Uterus (tissue), 3 donors: ENCODE measurements at regions not wholly inside any gene's neighbourhood (a gene's known extent, or its start where the extent isn't known, plus 50 kb on each side); places are given as distances from the start of the nearest gene placed in this dataset.

ENCODE experiments used
- DNase-seq, 2 donors: peaks; one replicate each; pipeline ENCODE4 v3.0.0-alpha.2; 2019 to 2020
- H3K27ac ChIP-seq, 2 donors: fragments of 200-600 bp; sonication (generic); 1 replicate in 1 of 2; 2 replicates in 1 of 2; pipeline ENCODE4 v1.5.1; 2016 to 2018
- H3K27me3 ChIP-seq, 2 donors: fragments of 200-600 bp; sonication (generic); one replicate each; pipeline ENCODE4 v1.5.1; 2018 to 2019; ENCODE audit warnings: control low read depth in 1 of 2
- H3K36me3 ChIP-seq, 2 donors: fragments of 200-600 bp; sonication (generic); one replicate each; pipeline ENCODE4 v1.5.1; 2019; ENCODE audit warnings: control low read depth in 1 of 2
- H3K4me1 ChIP-seq, 2 donors: fragments of 200-600 bp; sonication (generic); one replicate each; pipeline ENCODE4 v1.5.1; 2018 to 2019; ENCODE audit warnings: control low read depth in 1 of 2
- H3K4me3 ChIP-seq, 2 donors: fragments of 200-600 bp; sonication (generic); 1 replicate in 1 of 2; 2 replicates in 1 of 2; pipeline ENCODE4 v1.5.1; 2018 to 2019; ENCODE audit warnings: mild to moderate bottlenecking in 1 of 2
- H3K9me3 ChIP-seq, 2 donors: fragments of 200-600 bp; sonication (generic); one replicate each; pipeline ENCODE4 v1.5.1; 2019; ENCODE audit warnings: control low read depth in 1 of 2
- CTCF ChIP-seq, 4 experiments: fragments of 200-600 bp in 2 of 4; fragments of 450-650 bp in 2 of 4; sonication (generic) in 2 of 4; IDR thresholded peaks; one replicate each; pipeline ENCODE4 v1.5.1; 2016 to 2019; ENCODE audit warnings: antibody characterized with exemption in 4 of 4, mild to moderate bottlenecking in 2 of 4, moderate library complexity in 1 of 4
- POLR2A ChIP-seq, 2 donors: fragments of 450-650 bp; IDR thresholded peaks; one replicate each; pipeline ENCODE4 v1.6.1; 2016; ENCODE audit warnings: antibody characterized with exemption in 2 of 2, mild to moderate bottlenecking in 1 of 2, moderate library complexity in 1 of 2
- intact Hi-C: fragments of 100-400 bp; cut with DNase I; formaldehyde crosslinking; loops from one replicate; pipeline ENCODE4 v1.15.1; 2023; ENCODE audit warnings: low total_unique reads
- donor health status: DM: yes; HTN: yes; CAD: no.

DNA sequence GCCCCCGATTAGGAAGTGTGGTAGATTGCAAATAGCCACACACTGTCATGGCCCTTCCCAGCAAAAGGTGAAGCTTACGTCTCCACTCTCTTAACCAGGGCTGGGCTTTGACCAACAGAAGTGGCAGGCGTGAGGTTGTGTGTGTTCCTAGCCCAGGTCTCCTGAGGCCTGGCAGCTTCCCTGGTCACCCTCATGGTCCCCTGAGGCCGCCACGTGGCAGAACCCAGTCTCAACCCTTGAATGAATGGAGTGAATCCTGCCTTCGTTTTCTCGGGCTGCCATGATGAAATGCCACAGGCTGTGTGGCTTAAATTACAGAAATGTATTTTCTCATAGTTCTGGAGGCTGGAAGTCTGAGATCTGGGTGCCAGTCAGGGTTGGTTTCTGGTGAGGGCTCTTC, 370.4 kb downstream of the IRX2 start:
- H3K36me3 ChIP-seq = no peaks in the 10 kb centered on the region
- no peaks in the 10 kb centered on the region for H3K4me1 ChIP-seq
- H3K9me3 ChIP-seq = no peaks in the 10 kb centered on the region
- intact Hi-C loops = no loop called here
- TF ChIP-seq POLR2A (IDR thresholded peaks at IDR 0.05) (no peak), CTCF (IDR thresholded peaks at IDR 0.05) (no peak)
- no peak overlapping the region for H3K27ac ChIP-seq
- no peak overlapping the region for H3K4me3 ChIP-seq
- no peak for DNase-seq
- H3K27me3 ChIP-seq = no peaks in the 10 kb centered on the region

DNA sequence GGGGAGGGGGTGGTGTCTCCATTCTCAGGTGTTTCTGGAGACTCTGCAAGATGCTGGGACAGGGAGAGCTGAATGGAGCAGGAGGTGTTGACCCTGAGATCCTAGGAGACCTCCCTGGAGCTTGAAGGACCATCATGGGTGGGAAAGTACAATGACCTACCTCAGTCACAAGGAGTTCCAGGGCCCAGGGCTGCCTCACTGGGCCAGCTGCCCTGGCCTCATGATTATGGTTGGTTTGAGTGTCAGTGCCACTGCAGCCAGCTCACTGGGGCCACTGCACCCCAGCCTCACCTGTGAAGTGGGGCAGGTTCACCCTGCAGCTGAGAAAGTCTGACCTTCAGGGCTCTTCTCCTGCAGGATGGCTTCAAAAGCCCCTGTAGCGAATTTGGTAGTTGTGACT, 372.5 kb downstream of the IRX2 start:
- no peak for DNase-seq
- H3K9me3 ChIP-seq = no peaks in the 10 kb centered on the region
- H3K27ac ChIP-seq = no peak overlapping the region
- no peaks in the 10 kb centered on the region for H3K36me3 ChIP-seq
- H3K4me3 ChIP-seq = no peak overlapping the region
- no peak for TF ChIP-seq POLR2A (IDR thresholded peaks at IDR 0.05)
- TF ChIP-seq CTCF (IDR thresholded peaks at IDR 0.05) = no peak
- no peaks in the 10 kb centered on the region for H3K27me3 ChIP-seq
- intact Hi-C loops = no loop called here
- H3K4me1 ChIP-seq = no peaks in the 10 kb centered on the region

DNA sequence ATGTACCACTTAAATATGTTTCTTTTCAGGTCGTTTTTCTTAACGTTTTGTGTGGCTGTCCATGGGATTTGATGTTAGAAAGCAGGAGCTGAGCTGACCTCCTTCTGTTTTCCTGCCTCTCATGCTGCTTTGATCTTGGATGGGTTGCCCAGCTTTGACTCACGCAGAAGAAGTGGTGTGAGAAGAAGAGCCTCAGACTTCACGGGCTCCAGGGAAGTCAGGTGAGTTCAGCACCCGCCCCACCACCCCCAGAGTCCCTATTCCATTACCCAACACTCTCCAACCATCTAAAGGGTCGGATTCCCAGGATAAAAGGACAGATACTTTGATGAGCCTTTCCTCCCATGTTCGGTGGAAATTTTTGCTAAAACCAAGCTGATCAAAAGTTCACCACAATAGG, 373.4 kb downstream of the IRX2 start:
- Histone ChIP-seq H3K4me3 (no peak overlapping the region), H3K36me3 (no peaks in the 10 kb centered on the region), H3K27ac (no peak overlapping the region), H3K27me3 (no peaks in the 10 kb centered on the region), H3K4me1 (no peaks in the 10 kb centered on the region), H3K9me3 (no peaks in the 10 kb centered on the region)
- DNase-seq = no peak
- TF ChIP-seq POLR2A (IDR thresholded peaks at IDR 0.05) (no peak), CTCF (IDR thresholded peaks at IDR 0.05) (no peak)
- intact Hi-C loops = no loop called here

DNA sequence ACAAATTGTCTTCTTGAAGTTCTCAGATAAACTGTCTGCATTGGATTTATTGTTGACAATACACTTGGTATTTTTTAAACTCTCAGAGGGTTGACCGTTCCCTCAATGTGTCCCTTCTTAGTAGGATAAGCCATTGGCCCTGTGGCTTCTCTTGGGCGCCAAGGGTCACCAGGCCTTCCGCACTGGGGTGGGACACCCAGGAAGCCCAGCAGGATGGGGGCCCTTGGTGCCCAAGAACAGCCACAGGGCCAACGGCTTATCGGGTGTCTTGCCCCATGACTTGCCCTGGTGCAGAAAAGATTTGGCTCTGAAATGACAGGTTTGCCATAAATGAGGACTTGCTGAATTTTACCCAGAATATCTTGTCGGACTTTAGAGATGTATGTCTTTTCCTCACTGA, 375.0 kb downstream of the IRX2 start:
- H3K27ac ChIP-seq = no peak overlapping the region
- no peaks in the 10 kb centered on the region for H3K36me3 ChIP-seq
- H3K4me1 ChIP-seq = no peaks in the 10 kb centered on the region
- H3K4me3 ChIP-seq = no peak overlapping the region
- H3K27me3 ChIP-seq = no peaks in the 10 kb centered on the region
- H3K9me3 ChIP-seq = no peaks in the 10 kb centered on the region
- TF ChIP-seq CTCF (IDR thresholded peaks at IDR 0.05) (no peak), POLR2A (IDR thresholded peaks at IDR 0.05) (no peak)
- intact Hi-C loops = no loop called here
- DNase-seq = no peak

DNA sequence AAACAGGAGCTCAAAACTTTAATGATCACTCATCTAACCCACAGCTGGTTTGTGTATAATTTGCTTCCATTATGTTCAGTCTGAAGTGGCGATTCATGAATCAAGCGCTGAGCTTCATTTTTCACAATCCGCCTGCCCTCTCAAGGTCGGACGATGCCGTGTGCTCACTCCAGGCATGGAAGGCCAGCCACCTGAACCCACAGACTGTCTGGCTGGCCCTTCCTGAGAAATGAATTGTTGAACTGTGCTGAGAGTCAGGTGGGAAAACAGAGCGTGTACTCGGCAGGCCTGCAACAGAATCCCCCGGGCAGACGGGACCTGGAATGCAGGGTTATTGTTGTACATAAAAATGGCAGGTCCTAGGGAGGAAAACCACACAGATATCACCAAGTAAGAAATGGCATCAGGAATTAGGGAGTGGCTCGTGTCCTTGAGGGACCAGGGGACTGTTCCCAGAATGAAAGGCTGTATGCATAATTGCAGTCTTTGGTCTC, 375.7 kb downstream of the IRX2 start:
- TF ChIP-seq POLR2A (IDR thresholded peaks at IDR 0.05) (no peak), CTCF (IDR thresholded peaks at IDR 0.05) (no peak)
- DNase-seq = no peak
- Histone ChIP-seq H3K27ac (no peak overlapping the region), H3K4me1 (no peaks in the 10 kb centered on the region), H3K27me3 (no peaks in the 10 kb centered on the region), H3K4me3 (no peak overlapping the region), H3K9me3 (no peaks in the 10 kb centered on the region), H3K36me3 (no peaks in the 10 kb centered on the region)
- intact Hi-C loops = no loop called here
